Activated T-cell treated with anti-CD3 and anti-CD28 coated beads, Interleukin-2, amount 50 U/mL, for 24 hours (primary cell): ENCODE measurements at regions not wholly inside any gene's neighbourhood (a gene's known extent, or its start where the extent isn't known, plus 50 kb on each side); places are given as distances from the start of the nearest gene placed in this dataset.

Experiments
- DNase-seq: peaks from one replicate; pipeline ENCODE4 v3.0.0-alpha.2; 2020
- H3K27ac Mint-ChIP-seq: 2 replicates; pipeline ENCODE4 v1.8.0; 2020; ENCODE audit warnings: mild to moderate bottlenecking, mixed read lengths
- H3K27me3 Mint-ChIP-seq: 2 replicates; pipeline ENCODE4 v1.8.0; 2020; ENCODE audit warnings: mixed read lengths
- H3K36me3 Mint-ChIP-seq: 2 replicates; pipeline ENCODE4 v1.8.0; 2020; ENCODE audit warnings: low read depth, mixed read lengths
- H3K4me1 Mint-ChIP-seq: 2 replicates; pipeline ENCODE4 v1.8.0; 2020; ENCODE audit warnings: low read depth, mixed read lengths
- H3K4me3 Mint-ChIP-seq: 2 replicates; pipeline ENCODE4 v1.8.0; 2020; ENCODE audit warnings: mild to moderate bottlenecking, moderate library complexity, mixed read lengths
- H3K9me3 Mint-ChIP-seq: 2 replicates; pipeline ENCODE4 v1.8.0; 2020; ENCODE audit warnings: mixed read lengths

GRCh38 chr9:13873203-13873602 is 440.7 kb downstream of the NFIB start:
- no peaks in the 10 kb centered on the region for H3K4me1 Mint-ChIP-seq
- no peak for DNase-seq
- no peak overlapping the region for H3K27ac Mint-ChIP-seq
- no peaks in the 10 kb centered on the region for H3K36me3 Mint-ChIP-seq
- no peak overlapping the region for H3K4me3 Mint-ChIP-seq
- peaks cover 28% of the 10 kb centered on the region for H3K9me3 Mint-ChIP-seq
- H3K27me3 Mint-ChIP-seq: no peaks in the 10 kb centered on the region

GRCh38 chr9:13868336-13868735 is 445.6 kb downstream of the NFIB start:
- no peaks in the 10 kb centered on the region for H3K4me1 Mint-ChIP-seq
- peaks cover 15% of the 10 kb centered on the region for H3K9me3 Mint-ChIP-seq
- H3K27me3 Mint-ChIP-seq: no peaks in the 10 kb centered on the region
- no peak for DNase-seq
- H3K4me3 Mint-ChIP-seq: no peak overlapping the region
- H3K36me3 Mint-ChIP-seq: no peaks in the 10 kb centered on the region
- no peak overlapping the region for H3K27ac Mint-ChIP-seq

GRCh38 chr9:13865869-13866268 is 448.1 kb downstream of the NFIB start:
- H3K36me3 Mint-ChIP-seq: no peaks in the 10 kb centered on the region
- H3K4me1 Mint-ChIP-seq: no peaks in the 10 kb centered on the region
- peaks cover 13% of the 10 kb centered on the region for H3K9me3 Mint-ChIP-seq
- no peak for DNase-seq
- H3K27me3 Mint-ChIP-seq: no peaks in the 10 kb centered on the region
- no peak overlapping the region for H3K4me3 Mint-ChIP-seq
- H3K27ac Mint-ChIP-seq: no peak overlapping the region

- peaks cover 10% of the 10 kb centered on the region for H3K9me3 Mint-ChIP-seq
- no peaks in the 10 kb centered on the region for H3K36me3 Mint-ChIP-seq
- H3K4me1 Mint-ChIP-seq: no peaks in the 10 kb centered on the region
- no peak overlapping the region for H3K27ac Mint-ChIP-seq
- DNase-seq: no peak
- no peaks in the 10 kb centered on the region for H3K27me3 Mint-ChIP-seq
- no peak overlapping the region for H3K4me3 Mint-ChIP-seq
These were observed 450.8 kb downstream of the NFIB start for GRCh38 chr9:13863112-13863511.

GRCh38 chr9:13862654-13863053 is 451.3 kb downstream of the NFIB start:
- no peak overlapping the region for H3K4me3 Mint-ChIP-seq
- H3K27ac Mint-ChIP-seq: no peak overlapping the region
- no peaks in the 10 kb centered on the region for H3K27me3 Mint-ChIP-seq
- no peaks in the 10 kb centered on the region for H3K4me1 Mint-ChIP-seq
- peaks cover 10% of the 10 kb centered on the region for H3K9me3 Mint-ChIP-seq
- no peaks in the 10 kb centered on the region for H3K36me3 Mint-ChIP-seq
- no peak for DNase-seq

GRCh38 chr9:13860946-13861640 is 452.8 kb downstream of the NFIB start:
- Mint-ChIP-seq H3K4me1 (no peaks in the 10 kb centered on the region), H3K36me3 (no peaks in the 10 kb centered on the region), H3K27ac (no peak overlapping the region), H3K9me3 (peaks cover 10% of the 10 kb centered on the region), H3K4me3 (no peak overlapping the region), H3K27me3 (no peaks in the 10 kb centered on the region)
- DNase-seq: no peak

- Mint-ChIP-seq H3K4me1 (no peaks in the 10 kb centered on the region), H3K36me3 (no peaks in the 10 kb centered on the region)
- no peak for DNase-seq
These were observed 453.9 kb downstream of the NFIB start for GRCh38 chr9:13860019-13860418.

GRCh38 chr9:13857521-13857920 is 456.4 kb downstream of the NFIB start:
- Mint-ChIP-seq H3K27me3 (no peaks in the 10 kb centered on the region), H3K9me3 (peaks cover 5% of the 10 kb centered on the region), H3K4me3 (no peak overlapping the region)

More at GRCh38 chr9:13860019-13860418, 453.9 kb downstream of the NFIB start:
- H3K9me3 Mint-ChIP-seq: peaks cover 10% of the 10 kb centered on the region
- H3K27me3 Mint-ChIP-seq: no peaks in the 10 kb centered on the region
- H3K4me3 Mint-ChIP-seq: no peak overlapping the region
- no peak overlapping the region for H3K27ac Mint-ChIP-seq

GRCh38 chr9:13847270-13847669 is 466.7 kb downstream of the NFIB start:
- no peak overlapping the region for H3K4me3 Mint-ChIP-seq
- H3K36me3 Mint-ChIP-seq: no peaks in the 10 kb centered on the region
- H3K27me3 Mint-ChIP-seq: no peaks in the 10 kb centered on the region
- DNase-seq: no peak
- H3K4me1 Mint-ChIP-seq: no peaks in the 10 kb centered on the region
- no peak overlapping the region for H3K27ac Mint-ChIP-seq
- H3K9me3 Mint-ChIP-seq: peaks cover 14% of the 10 kb centered on the region

More at GRCh38 chr9:13857521-13857920, 456.4 kb downstream of the NFIB start:
- no peaks in the 10 kb centered on the region for H3K4me1 Mint-ChIP-seq
- H3K36me3 Mint-ChIP-seq: no peaks in the 10 kb centered on the region
- H3K27ac Mint-ChIP-seq: no peak overlapping the region
- DNase-seq: no peak

- no peaks in the 10 kb centered on the region for H3K36me3 Mint-ChIP-seq
- H3K4me1 Mint-ChIP-seq: no peaks in the 10 kb centered on the region
- DNase-seq: no peak
- no peak overlapping the region for H3K27ac Mint-ChIP-seq
- H3K4me3 Mint-ChIP-seq: no peak overlapping the region
- H3K27me3 Mint-ChIP-seq: no peaks in the 10 kb centered on the region
- H3K9me3 Mint-ChIP-seq: peaks cover 12% of the 10 kb centered on the region
These were observed 468.5 kb downstream of the NFIB start for GRCh38 chr9:13845460-13845859.

- no peaks in the 10 kb centered on the region for H3K36me3 Mint-ChIP-seq
- no peak for DNase-seq
- H3K9me3 Mint-ChIP-seq: peaks cover 16% of the 10 kb centered on the region
- no peak overlapping the region for H3K4me3 Mint-ChIP-seq
- no peaks in the 10 kb centered on the region for H3K27me3 Mint-ChIP-seq
- H3K27ac Mint-ChIP-seq: no peak overlapping the region
- no peaks in the 10 kb centered on the region for H3K4me1 Mint-ChIP-seq
These were observed 472.0 kb downstream of the NFIB start for GRCh38 chr9:13841746-13842462.

- no peak for DNase-seq
- Mint-ChIP-seq H3K27me3 (no peaks in the 10 kb centered on the region), H3K4me1 (no peaks in the 10 kb centered on the region), H3K27ac (no peak overlapping the region), H3K36me3 (no peaks in the 10 kb centered on the region), H3K9me3 (peaks cover 29% of the 10 kb centered on the region), H3K4me3 (no peak overlapping the region)
These were observed 481.5 kb downstream of the NFIB start for GRCh38 chr9:13832446-13832845.

- H3K4me1 Mint-ChIP-seq: no peaks in the 10 kb centered on the region
- DNase-seq: no peak
- H3K27me3 Mint-ChIP-seq: no peaks in the 10 kb centered on the region
- H3K27ac Mint-ChIP-seq: no peak overlapping the region
- H3K36me3 Mint-ChIP-seq: no peaks in the 10 kb centered on the region
- no peak overlapping the region for H3K4me3 Mint-ChIP-seq
- H3K9me3 Mint-ChIP-seq: peaks cover 17% of the 10 kb centered on the region
These were observed 490.9 kb downstream of the NFIB start for GRCh38 chr9:13823026-13823425.

GRCh38 chr9:13817754-13818278 is 496.1 kb downstream of the NFIB start:
- Mint-ChIP-seq H3K36me3 (no peaks in the 10 kb centered on the region), H3K27me3 (no peaks in the 10 kb centered on the region), H3K27ac (no peak overlapping the region), H3K9me3 (peaks cover 24% of the 10 kb centered on the region), H3K4me3 (no peak overlapping the region), H3K4me1 (no peaks in the 10 kb centered on the region)
- no peak for DNase-seq

GRCh38 chr9:13816837-13817236 is 497.1 kb downstream of the NFIB start:
- Mint-ChIP-seq H3K36me3 (no peaks in the 10 kb centered on the region), H3K27ac (no peak overlapping the region), H3K9me3 (peaks cover 19% of the 10 kb centered on the region), H3K4me3 (no peak overlapping the region), H3K27me3 (no peaks in the 10 kb centered on the region), H3K4me1 (no peaks in the 10 kb centered on the region)
- DNase-seq: no peak
